Left ventricle myocardium inferior (tissue), 1 donor: ENCODE measurements at regions not wholly inside any gene's neighbourhood (a gene's known extent, or its start where the extent isn't known, plus 50 kb on each side); places are given as distances from the start of the nearest gene placed in this dataset.

ENCODE experiments used
- DNase-seq: peaks from one replicate; pipeline ENCODE4 v3.0.0-alpha.2; 2020
- H3K27ac ChIP-seq: fragments of 200-600 bp; replicated peaks from 2 replicates; pipeline ENCODE4 v1.8.0; 2021
- H3K27me3 ChIP-seq: fragments of 200-600 bp; 2 replicates; pipeline ENCODE4 v1.8.0; 2021; ENCODE audit warnings: low read depth
- H3K36me3 ChIP-seq: fragments of 200-600 bp; 2 replicates; pipeline ENCODE4 v1.8.0; 2021
- H3K4me1 ChIP-seq: fragments of 200-600 bp; 2 replicates; pipeline ENCODE4 v1.8.0; 2021
- H3K4me3 ChIP-seq: fragments of 200-600 bp; 2 replicates; pipeline ENCODE4 v1.8.0; 2021; ENCODE audit warnings: mild to moderate bottlenecking, moderate library complexity
- H3K9me3 ChIP-seq: fragments of 200-600 bp; replicated peaks from 2 replicates; pipeline ENCODE4 v1.8.0; 2021
- CTCF ChIP-seq: fragments of 200-600 bp; IDR thresholded peaks from 2 replicates; pipeline ENCODE4 v1.8.0; 2021; ENCODE audit warnings: antibody characterized with exemption, mild to moderate bottlenecking, borderline replicate concordance
- intact Hi-C: fragments of 100-400 bp; cut with micrococcal nuclease; formaldehyde crosslinking; loops from one replicate; pipeline ENCODE4 v1.11.0; 2022
- donor health status: DM: no; HTN: yes; CAD: no; lungs with severe emphysema.

DNA sequence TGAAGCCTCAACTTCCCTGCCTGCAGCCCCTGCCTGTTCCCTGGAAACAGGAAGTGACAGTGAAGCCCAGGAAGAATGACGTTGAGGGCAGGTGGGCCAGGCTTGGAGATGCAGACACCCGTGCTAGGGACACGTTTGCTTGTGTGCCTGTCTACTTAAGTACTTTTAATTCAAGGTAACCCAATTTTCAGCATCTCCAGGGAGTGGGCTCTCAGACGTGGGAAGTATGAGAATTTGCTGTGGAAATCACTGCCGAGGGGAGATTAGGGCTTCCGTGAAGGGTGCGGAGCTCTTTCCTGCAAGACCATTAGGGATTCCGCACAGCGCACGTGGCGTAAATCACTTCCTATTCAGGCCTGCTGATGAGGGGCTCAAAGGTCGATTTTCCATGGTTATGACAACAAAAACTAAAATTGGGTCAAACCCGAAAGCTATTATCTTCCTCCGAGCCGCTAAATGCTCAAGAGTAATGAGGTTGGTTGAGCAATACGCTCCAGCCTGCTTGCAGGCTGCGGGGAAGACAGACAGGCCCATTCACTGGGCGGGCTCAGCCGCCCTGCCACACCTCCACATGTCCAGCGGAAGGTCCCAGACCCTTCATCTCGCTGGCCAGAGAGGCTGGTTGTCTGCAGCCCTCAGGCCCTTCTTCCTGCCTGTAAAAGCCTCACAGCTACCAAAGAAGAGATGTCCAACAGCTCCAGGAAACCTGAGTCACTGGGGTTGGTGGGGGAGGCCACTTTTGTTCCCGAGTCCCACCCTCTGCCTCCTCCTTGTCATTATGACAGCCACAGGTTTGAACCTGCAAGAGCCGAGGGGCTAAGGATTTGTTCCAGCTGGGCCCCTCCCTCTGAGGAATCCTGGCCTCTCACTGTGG, 109.9 kb downstream of the RBFOX3 start:
- intact Hi-C loops: no loop called here

DNA sequence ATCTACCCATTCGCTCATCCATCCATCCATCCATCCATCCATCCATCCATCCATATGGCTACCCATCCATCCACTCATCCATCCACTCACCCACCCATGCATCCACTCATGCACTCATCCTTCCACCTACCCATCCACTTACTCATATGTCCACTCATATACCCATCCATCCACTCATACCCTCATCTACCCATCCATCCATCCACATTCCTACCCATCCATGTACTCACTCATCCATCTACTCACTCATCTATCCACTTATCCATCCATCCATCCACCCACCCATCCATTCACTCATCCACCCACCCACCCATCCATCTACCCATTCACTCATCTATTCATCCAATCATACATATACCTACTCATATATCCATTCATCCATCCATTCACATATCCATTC, 112.0 kb downstream of the RBFOX3 start:
- no peak for DNase-seq
- no peaks in the 10 kb centered on the region for H3K36me3 ChIP-seq
- no peaks in the 10 kb centered on the region for H3K4me1 ChIP-seq
- TF ChIP-seq CTCF: no peak
- no peak overlapping the region for H3K27ac ChIP-seq
- H3K9me3 ChIP-seq: peaks cover 8% of the 10 kb centered on the region
- peaks cover 58% of the 10 kb centered on the region for H3K27me3 ChIP-seq
- no peak overlapping the region for H3K4me3 ChIP-seq
- intact Hi-C loops: no loop called here

More for the DNA sequence above, 109.9 kb downstream of the RBFOX3 start:
- Histone ChIP-seq H3K4me3 (no peak overlapping the region), H3K4me1 (no peaks in the 10 kb centered on the region), H3K36me3 (no peaks in the 10 kb centered on the region), H3K27me3 (peaks cover 68% of the 10 kb centered on the region), H3K9me3 (no peaks in the 10 kb centered on the region), H3K27ac (no peak overlapping the region)
- TF ChIP-seq CTCF: no peak
- DNase-seq: no peak

DNA sequence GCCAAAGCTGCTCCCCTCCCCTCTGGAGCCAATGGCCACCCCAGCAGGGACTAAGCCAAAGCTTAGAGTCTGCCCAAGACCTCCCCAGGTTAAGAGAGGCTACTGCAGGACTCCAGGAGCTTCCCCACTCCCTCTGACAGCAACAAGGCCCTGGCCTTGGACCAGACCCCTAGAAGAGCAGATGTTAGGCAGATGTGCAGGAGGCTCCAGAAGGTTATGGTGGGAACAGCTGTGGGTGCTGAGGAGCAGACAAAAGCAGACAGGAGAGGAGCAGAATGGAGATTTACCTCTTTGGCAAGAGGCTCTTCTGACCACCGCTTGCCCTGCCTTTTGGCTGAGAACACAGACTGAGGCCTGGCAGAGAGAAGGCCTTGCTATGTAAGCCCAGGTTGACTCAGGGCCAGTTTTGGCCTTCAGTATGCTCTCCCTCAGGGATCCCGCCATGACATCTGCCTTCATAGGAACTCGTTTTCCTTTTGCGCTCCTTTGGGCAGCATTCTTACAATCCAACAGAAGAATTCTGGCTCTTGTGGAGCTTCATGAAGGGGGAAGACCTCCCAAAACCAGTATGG, 113.0 kb downstream of the RBFOX3 start:
- no peaks in the 10 kb centered on the region for H3K4me1 ChIP-seq
- DNase-seq: no peak
- H3K27ac ChIP-seq: no peak overlapping the region
- H3K27me3 ChIP-seq: peaks cover 58% of the 10 kb centered on the region
- peaks cover 8% of the 10 kb centered on the region for H3K9me3 ChIP-seq
- intact Hi-C loops: no loop called here
- no peak for TF ChIP-seq CTCF
- no peaks in the 10 kb centered on the region for H3K36me3 ChIP-seq
- no peak overlapping the region for H3K4me3 ChIP-seq

- Histone ChIP-seq H3K27ac (no peak overlapping the region), H3K36me3 (no peaks in the 10 kb centered on the region), H3K9me3 (peaks cover 8% of the 10 kb centered on the region), H3K27me3 (peaks cover 57% of the 10 kb centered on the region), H3K4me1 (no peaks in the 10 kb centered on the region), H3K4me3 (no peak overlapping the region)
- TF ChIP-seq CTCF: no peak
- intact Hi-C loops: no loop called here
- no peak for DNase-seq
Observed at GRCh38 chr17:79496422-79497005, 114.3 kb downstream of the RBFOX3 start.

GRCh38 chr17:79495665-79496064, 115.2 kb downstream of the RBFOX3 start:
- no peak overlapping the region for H3K27ac ChIP-seq
- no peak overlapping the region for H3K4me3 ChIP-seq
- H3K4me1 ChIP-seq: no peaks in the 10 kb centered on the region
- intact Hi-C loops: no loop called here
- TF ChIP-seq CTCF: no peak
- H3K27me3 ChIP-seq: peaks cover 53% of the 10 kb centered on the region
- H3K36me3 ChIP-seq: no peaks in the 10 kb centered on the region
- no peak for DNase-seq
- peaks cover 8% of the 10 kb centered on the region for H3K9me3 ChIP-seq
